GM18498 (cell line): ENCODE measurements at regions not wholly inside any gene's neighbourhood (a gene's known extent, or its start where the extent isn't known, plus 50 kb on each side); places are given as distances from the start of the nearest gene placed in this dataset.
"Not testable (repeated sequence)": the region's sequence is repeated elsewhere in the genome, so short reads cannot be mapped to it uniquely, and the experiment has no call there.

Source experiments
- ATAC-seq: cut with Tn5 transposase; IDR thresholded peaks from one replicate; pipeline ENCODE4 v1.9.1; 2021; ENCODE audit warnings: mild to moderate bottlenecking, moderate library complexity; ENCODE audit not compliant: unreplicated experiment

- ATAC-seq, result not testable (repeated sequence)
Measured at GRCh38 chr9:67423049-67423728, 430.8 kb upstream of the SPATA31A3 start.

- ATAC-seq, result not testable (repeated sequence)
Measured at GRCh38 chr9:67418496-67419079, 426.2 kb upstream of the SPATA31A3 start.

- ATAC-seq, result not testable (repeated sequence)
Measured at GRCh38 chr9:67417341-67417983, 425.1 kb upstream of the SPATA31A3 start.

GRCh38 chr9:67416639-67417038, 424.3 kb upstream of the SPATA31A3 start:
- ATAC-seq, result not testable (repeated sequence)

GRCh38 chr9:67410606-67411220, 418.4 kb upstream of the SPATA31A3 start:
- ATAC-seq, result not testable (repeated sequence)

- not testable (repeated sequence) for ATAC-seq
Measured at GRCh38 chr9:67403739-67404138, 411.4 kb upstream of the SPATA31A3 start.

- not testable (repeated sequence) for ATAC-seq
Measured at GRCh38 chr9:67397731-67398130, 405.4 kb upstream of the SPATA31A3 start.

GRCh38 chr9:67394782-67395181, 402.4 kb upstream of the SPATA31A3 start:
- ATAC-seq, result not testable (repeated sequence)

- ATAC-seq, result not testable (repeated sequence)
Measured at GRCh38 chr9:67394038-67394437, 401.7 kb upstream of the SPATA31A3 start.

- not testable (repeated sequence) for ATAC-seq
Measured at GRCh38 chr9:67369664-67370063, 377.3 kb upstream of the SPATA31A3 start.

GRCh38 chr9:67362325-67362724, 370.0 kb upstream of the SPATA31A3 start:
- not testable (repeated sequence) for ATAC-seq

- not testable (repeated sequence) for ATAC-seq
Measured at GRCh38 chr9:67353961-67354360, 361.6 kb upstream of the SPATA31A3 start.

GRCh38 chr9:67349424-67349759, 357.0 kb upstream of the SPATA31A3 start:
- not testable (repeated sequence) for ATAC-seq

GRCh38 chr9:67348562-67349423, 356.4 kb upstream of the SPATA31A3 start:
- ATAC-seq, result not testable (repeated sequence)

GRCh38 chr9:67348094-67348493, 355.7 kb upstream of the SPATA31A3 start:
- not testable (repeated sequence) for ATAC-seq

- not testable (repeated sequence) for ATAC-seq
Measured at GRCh38 chr9:67339216-67339615, 346.9 kb upstream of the SPATA31A3 start.

GRCh38 chr9:67338201-67338600, 345.9 kb upstream of the SPATA31A3 start:
- ATAC-seq, result not testable (repeated sequence)

- not testable (repeated sequence) for ATAC-seq
Measured at GRCh38 chr9:67334727-67335572, 342.6 kb upstream of the SPATA31A3 start.

GRCh38 chr9:67331634-67332033, 339.3 kb upstream of the SPATA31A3 start:
- ATAC-seq, result not testable (repeated sequence)

GRCh38 chr9:67313409-67313808, 321.1 kb upstream of the SPATA31A3 start:
- not testable (repeated sequence) for ATAC-seq
